ENCODE measurements at regions not wholly inside any gene's neighbourhood (a gene's known extent, or its start where the extent isn't known, plus 50 kb on each side); places are given as distances from the start of the nearest gene placed in this dataset.

GRCh38 chr6:155599561-155599960 is 143.9 kb upstream of the NOX3 start:
- TF ChIP-seq EZH2 (optimal IDR thresholded peaks at IDR 0.05; ENCODE audit: low read depth, low read length): no peak
- no peak for TF ChIP-seq CTCF (IDR thresholded peaks at IDR 0.05; ENCODE audit: low read length)
- TF ChIP-seq EZH2phosphoT487 (IDR thresholded peaks at IDR 0.05; ENCODE audit: low read length): no peak
- Histone ChIP-seq H3K4me2 (ENCODE audit: low read depth, low read length) (no peak overlapping the region), H2AFZ (ENCODE audit: low read length) (no peak overlapping the region)

GRCh38 chr6:155599160-155599559 is 143.5 kb upstream of the NOX3 start:
- Histone ChIP-seq H3K27ac (ENCODE audit: low read length) (no peak overlapping the region), H3K79me2 (ENCODE audit: low read length) (no peaks in the 10 kb centered on the region), H3K27me3 (replicated peaks; ENCODE audit: insufficient read depth, low read length) (no peaks in the 10 kb centered on the region), H3K9ac (ENCODE audit: low read length) (no peak overlapping the region), H4K20me1 (ENCODE audit: insufficient read depth, low read length) (no peaks in the 10 kb centered on the region), H2AFZ (ENCODE audit: low read length) (no peak overlapping the region), H3K4me3 (ENCODE audit: low read length) (no peak overlapping the region), H3F3A (ENCODE audit: insufficient read depth, low read length) (no peaks in the 10 kb centered on the region), H3K9me2 (replicated peaks; ENCODE audit: insufficient read depth, low read length) (no peaks in the 10 kb centered on the region), H3K36me3 (replicated peaks; ENCODE audit: insufficient read depth, low read length) (no peaks in the 10 kb centered on the region), H3K4me2 (ENCODE audit: low read depth, low read length) (no peak overlapping the region), H3K4me1 (ENCODE audit: low read length) (no peaks in the 10 kb centered on the region), H3K9me3 (replicated peaks; ENCODE audit: insufficient read depth, low read length) (no peaks in the 10 kb centered on the region)
- TF ChIP-seq EZH2phosphoT487 (IDR thresholded peaks at IDR 0.05; ENCODE audit: low read length): no peak
- TF ChIP-seq CTCF (IDR thresholded peaks at IDR 0.05; ENCODE audit: low read length): no peak
- TF ChIP-seq EZH2 (optimal IDR thresholded peaks at IDR 0.05; ENCODE audit: low read depth, low read length): no peak
- DNase-seq: no peak

More at GRCh38 chr6:155599561-155599960, 143.9 kb upstream of the NOX3 start:
- no peak overlapping the region for H3K27ac ChIP-seq (ENCODE audit: low read length)
- no peaks in the 10 kb centered on the region for H3K4me1 ChIP-seq (ENCODE audit: low read length)
- no peak for DNase-seq
- no peaks in the 10 kb centered on the region for H3K79me2 ChIP-seq (ENCODE audit: low read length)
- no peaks in the 10 kb centered on the region for H3K36me3 ChIP-seq (replicated peaks; ENCODE audit: insufficient read depth, low read length)
- no peaks in the 10 kb centered on the region for H3K27me3 ChIP-seq (replicated peaks; ENCODE audit: insufficient read depth, low read length)
- no peak overlapping the region for H3K4me3 ChIP-seq (ENCODE audit: low read length)
- no peak overlapping the region for H3K9ac ChIP-seq (ENCODE audit: low read length)
- no peaks in the 10 kb centered on the region for H3F3A ChIP-seq (ENCODE audit: insufficient read depth, low read length)
- H3K9me2 ChIP-seq (replicated peaks; ENCODE audit: insufficient read depth, low read length): no peaks in the 10 kb centered on the region
- no peaks in the 10 kb centered on the region for H3K9me3 ChIP-seq (replicated peaks; ENCODE audit: insufficient read depth, low read length)
- no peaks in the 10 kb centered on the region for H4K20me1 ChIP-seq (ENCODE audit: insufficient read depth, low read length)

GRCh38 chr6:155595284-155595683 is 139.6 kb upstream of the NOX3 start:
- Histone ChIP-seq H3K9ac (ENCODE audit: low read length) (no peak overlapping the region), H3K27me3 (replicated peaks; ENCODE audit: insufficient read depth, low read length) (no peaks in the 10 kb centered on the region), H2AFZ (ENCODE audit: low read length) (no peak overlapping the region), H3K4me3 (ENCODE audit: low read length) (no peak overlapping the region), H3K4me2 (ENCODE audit: low read depth, low read length) (no peak overlapping the region), H4K20me1 (ENCODE audit: insufficient read depth, low read length) (no peaks in the 10 kb centered on the region), H3K79me2 (ENCODE audit: low read length) (no peaks in the 10 kb centered on the region), H3F3A (ENCODE audit: insufficient read depth, low read length) (no peaks in the 10 kb centered on the region), H3K4me1 (ENCODE audit: low read length) (no peaks in the 10 kb centered on the region), H3K36me3 (replicated peaks; ENCODE audit: insufficient read depth, low read length) (no peaks in the 10 kb centered on the region), H3K9me2 (replicated peaks; ENCODE audit: insufficient read depth, low read length) (no peaks in the 10 kb centered on the region), H3K9me3 (replicated peaks; ENCODE audit: insufficient read depth, low read length) (no peaks in the 10 kb centered on the region), H3K27ac (ENCODE audit: low read length) (no peak overlapping the region)
- DNase-seq: no peak
- TF ChIP-seq EZH2phosphoT487 (IDR thresholded peaks at IDR 0.05; ENCODE audit: low read length) (no peak), EZH2 (optimal IDR thresholded peaks at IDR 0.05; ENCODE audit: low read depth, low read length) (no peak), CTCF (IDR thresholded peaks at IDR 0.05; ENCODE audit: low read length) (no peak)
